MM.1S (cell line): ENCODE measurements at regions not wholly inside any gene's neighbourhood (a gene's known extent, or its start where the extent isn't known, plus 50 kb on each side); places are given as distances from the start of the nearest gene placed in this dataset.

Source experiments
- DNase-seq: peaks from one replicate; pipeline ENCODE4 v3.0.0-alpha.2; 2015
- H2AFZ ChIP-seq: fragments of 300-600 bp; sonication (generic); 2 replicates; pipeline ENCODE4 v1.6.0; 2016; ENCODE audit warnings: antibody characterized with exemption, low read length
- H3F3A ChIP-seq: fragments of 300-600 bp; sonication (generic); 2 replicates; pipeline ENCODE4 v1.6.1; 2016; ENCODE audit warnings: mild to moderate bottlenecking, antibody characterized with exemption, low read length, moderate library complexity, mixed read lengths; ENCODE audit not compliant: insufficient read depth
- H3K27ac ChIP-seq: fragments of 300-600 bp; sonication (generic); 2 replicates; pipeline ENCODE4 v1.5.1; 2016; ENCODE audit warnings: mild to moderate bottlenecking, low read length
- H3K27me3 ChIP-seq: fragments of 300-600 bp; sonication (generic); replicated peaks from 2 replicates; pipeline ENCODE4 v1.6.0; 2016; ENCODE audit warnings: low read length; ENCODE audit not compliant: insufficient read depth
- H3K36me3 ChIP-seq: fragments of 300-600 bp; sonication (generic); replicated peaks from 2 replicates; pipeline ENCODE4 v1.6.1; 2016; ENCODE audit warnings: mild to moderate bottlenecking, low read length, mixed read lengths; ENCODE audit not compliant: insufficient read depth
- H3K4me1 ChIP-seq: fragments of 300-600 bp; sonication (generic); 2 replicates; pipeline ENCODE4 v1.6.1; 2016; ENCODE audit warnings: low read length, mixed read lengths
- H3K4me2 ChIP-seq: fragments of 300-600 bp; sonication (generic); 2 replicates; pipeline ENCODE4 v1.6.0; 2016; ENCODE audit warnings: low read depth, low read length
- H3K4me3 ChIP-seq: fragments of 300-600 bp; sonication (generic); 2 replicates; pipeline ENCODE4 v1.5.1; 2016; ENCODE audit warnings: low read length, mixed read lengths
- H3K79me2 ChIP-seq: fragments of 300-600 bp; sonication (generic); 2 replicates; pipeline ENCODE4 v1.6.1; 2016; ENCODE audit warnings: mixed run types, low read length, mixed read lengths
- H3K9ac ChIP-seq: fragments of 300-600 bp; sonication (generic); 2 replicates; pipeline ENCODE4 v1.6.1; 2016; ENCODE audit warnings: low read length, mixed read lengths
- H3K9me2 ChIP-seq: fragments of 300-600 bp; sonication (generic); replicated peaks from 2 replicates; pipeline ENCODE4 v1.6.1; 2016; ENCODE audit warnings: mild to moderate bottlenecking, low read length, mixed read lengths; ENCODE audit not compliant: insufficient read depth
- H3K9me3 ChIP-seq: fragments of 300-600 bp; sonication (generic); replicated peaks from 2 replicates; pipeline ENCODE4 v1.6.1; 2016; ENCODE audit warnings: mild to moderate bottlenecking, low read length, mixed read lengths; ENCODE audit not compliant: insufficient read depth
- H4K20me1 ChIP-seq: fragments of 300-600 bp; sonication (generic); 2 replicates; pipeline ENCODE4 v1.6.1; 2016; ENCODE audit warnings: mild to moderate bottlenecking, low read length, moderate library complexity, mixed read lengths; ENCODE audit not compliant: insufficient read depth
- CTCF ChIP-seq: fragments of 300-600 bp; sonication (generic); IDR thresholded peaks from 2 replicates; pipeline ENCODE4 v1.5.1; 2016; ENCODE audit warnings: antibody characterized with exemption, low read length, mixed read lengths
- EZH2 ChIP-seq: fragments of 300-600 bp; sonication (generic); optimal IDR thresholded peaks from 2 replicates; pipeline ENCODE3; 2017; ENCODE audit warnings: low read depth, mild to moderate bottlenecking, antibody characterized with exemption, low read length, mixed read lengths
- EZH2phosphoT487 ChIP-seq: fragments of 300-600 bp; sonication (generic); IDR thresholded peaks from 2 replicates; pipeline ENCODE4 v1.6.1; 2018; ENCODE audit warnings: antibody characterized with exemption, low read length

DNA sequence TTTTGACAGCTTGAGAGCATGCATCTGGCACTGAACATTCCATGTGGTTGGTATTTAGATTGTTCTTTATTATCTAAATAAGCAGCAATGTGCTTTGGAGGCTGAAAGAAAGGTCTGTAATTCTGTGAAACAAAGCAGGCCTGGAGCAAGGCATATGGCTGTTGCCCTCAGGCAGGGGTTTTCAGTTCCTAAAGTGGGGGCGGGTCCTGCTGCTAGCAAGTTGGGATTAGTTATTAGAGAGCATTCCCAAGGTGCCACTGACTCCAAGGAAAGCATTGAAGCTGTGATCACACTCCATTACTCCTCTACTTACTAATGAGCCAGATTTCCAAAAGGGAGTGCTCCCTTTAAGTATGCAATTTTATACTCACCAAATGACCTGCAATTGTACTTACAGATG lies 432.2 kb downstream of the OLFM4 start:
- no peak for DNase-seq

GRCh38 chr13:53463106-53463505 lies 434.5 kb downstream of the OLFM4 start:
- no peak overlapping the region for H3K4me3 ChIP-seq
- H3K27ac ChIP-seq = no peak overlapping the region
- H3K9me3 ChIP-seq = no peaks in the 10 kb centered on the region
- no peaks in the 10 kb centered on the region for H3K9me2 ChIP-seq
- no peaks in the 10 kb centered on the region for H3K79me2 ChIP-seq
- no peaks in the 10 kb centered on the region for H4K20me1 ChIP-seq
- TF ChIP-seq EZH2 (no peak), EZH2phosphoT487 (no peak), CTCF (no peak)
- H3K4me1 ChIP-seq = no peaks in the 10 kb centered on the region
- H3K36me3 ChIP-seq = no peaks in the 10 kb centered on the region
- no peak for DNase-seq
- no peaks in the 10 kb centered on the region for H3F3A ChIP-seq
- H2AFZ ChIP-seq = no peak overlapping the region
- H3K9ac ChIP-seq = no peak overlapping the region
- no peak overlapping the region for H3K4me2 ChIP-seq
- H3K27me3 ChIP-seq = no peaks in the 10 kb centered on the region

More for the DNA sequence above, 432.2 kb downstream of the OLFM4 start:
- Histone ChIP-seq H3K9me3 (no peaks in the 10 kb centered on the region), H3K27ac (no peak overlapping the region), H3K4me2 (no peak overlapping the region), H2AFZ (no peak overlapping the region), H3K36me3 (no peaks in the 10 kb centered on the region), H3F3A (no peaks in the 10 kb centered on the region), H3K27me3 (no peaks in the 10 kb centered on the region), H3K9ac (no peak overlapping the region), H3K79me2 (no peaks in the 10 kb centered on the region), H3K4me3 (no peak overlapping the region), H3K9me2 (no peaks in the 10 kb centered on the region), H4K20me1 (no peaks in the 10 kb centered on the region), H3K4me1 (no peaks in the 10 kb centered on the region)
- TF ChIP-seq EZH2 (no peak), CTCF (no peak), EZH2phosphoT487 (no peak)

GRCh38 chr13:53466576-53466975 lies 438.0 kb downstream of the OLFM4 start:
- Histone ChIP-seq H3K9ac (no peak overlapping the region), H3K36me3 (no peaks in the 10 kb centered on the region), H3K9me2 (no peaks in the 10 kb centered on the region), H3K4me3 (no peak overlapping the region), H4K20me1 (no peaks in the 10 kb centered on the region), H3K79me2 (no peaks in the 10 kb centered on the region), H3K27me3 (no peaks in the 10 kb centered on the region), H3F3A (no peaks in the 10 kb centered on the region), H2AFZ (no peak overlapping the region), H3K4me2 (no peak overlapping the region), H3K4me1 (no peaks in the 10 kb centered on the region), H3K9me3 (no peaks in the 10 kb centered on the region), H3K27ac (no peak overlapping the region)
- DNase-seq = no peak
- TF ChIP-seq CTCF (no peak), EZH2 (no peak), EZH2phosphoT487 (no peak)
